ENCODE measurements at regions not wholly inside any gene's neighbourhood (a gene's known extent, or its start where the extent isn't known, plus 50 kb on each side); places are given as distances from the start of the nearest gene placed in this dataset.

DNA sequence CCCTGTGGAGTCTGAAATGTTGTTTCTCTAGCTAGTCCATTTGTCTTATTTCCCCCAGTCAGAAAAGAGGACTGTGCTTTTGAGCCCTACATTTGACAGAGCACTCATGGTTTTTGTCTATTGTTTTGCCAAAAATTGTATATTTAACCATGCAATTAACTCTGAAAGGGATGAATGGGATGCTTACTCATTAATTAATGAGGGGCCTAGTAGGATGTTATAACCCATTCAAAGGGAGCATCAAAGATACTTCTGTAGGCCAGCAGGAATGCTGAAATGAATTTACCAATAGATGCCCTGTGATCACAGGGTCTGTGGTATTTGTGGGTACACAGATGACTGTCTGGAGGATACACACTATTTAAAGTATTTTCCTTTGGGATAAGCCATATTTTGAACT, 147.7 kb downstream of the FCRL5 start:
- Histone ChIP-seq H3K27me3 (no peaks in the 10 kb centered on the region), H3K27ac (no peak overlapping the region), H3K36me3 (no peaks in the 10 kb centered on the region), H3K4me3 (no peak overlapping the region), H3K9me3 (no peaks in the 10 kb centered on the region), H3K4me1 (no peaks in the 10 kb centered on the region)
- DNase-seq (ENCODE audit: low spot score in 2 of 2), result no peak
- TF ChIP-seq POLR2AphosphoS5 (IDR thresholded peaks at IDR 0.05) (no peak), EP300 (IDR thresholded peaks at IDR 0.05) (no peak)

DNA sequence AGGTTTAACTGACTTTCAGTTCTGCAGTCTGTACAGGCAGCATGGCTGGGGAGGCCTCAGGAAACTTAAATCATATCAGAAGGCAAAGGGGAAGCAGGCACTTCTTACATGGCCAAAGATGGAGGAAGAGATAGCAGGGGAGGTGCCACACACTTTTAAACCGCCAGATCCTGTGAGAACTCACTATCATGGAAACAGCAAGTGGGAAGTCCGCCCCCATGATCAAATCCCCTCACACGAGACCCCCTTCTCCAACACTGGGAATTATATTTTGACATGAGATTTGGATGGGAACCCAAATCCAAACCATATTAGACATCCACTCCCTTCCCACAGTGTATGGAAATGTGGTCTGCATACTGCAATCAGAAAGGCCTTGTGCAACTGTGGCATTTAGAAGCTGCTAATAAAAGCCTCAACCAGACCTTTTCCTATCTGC, 148.2 kb downstream of the FCRL5 start:
- TF ChIP-seq, protein P1, sequence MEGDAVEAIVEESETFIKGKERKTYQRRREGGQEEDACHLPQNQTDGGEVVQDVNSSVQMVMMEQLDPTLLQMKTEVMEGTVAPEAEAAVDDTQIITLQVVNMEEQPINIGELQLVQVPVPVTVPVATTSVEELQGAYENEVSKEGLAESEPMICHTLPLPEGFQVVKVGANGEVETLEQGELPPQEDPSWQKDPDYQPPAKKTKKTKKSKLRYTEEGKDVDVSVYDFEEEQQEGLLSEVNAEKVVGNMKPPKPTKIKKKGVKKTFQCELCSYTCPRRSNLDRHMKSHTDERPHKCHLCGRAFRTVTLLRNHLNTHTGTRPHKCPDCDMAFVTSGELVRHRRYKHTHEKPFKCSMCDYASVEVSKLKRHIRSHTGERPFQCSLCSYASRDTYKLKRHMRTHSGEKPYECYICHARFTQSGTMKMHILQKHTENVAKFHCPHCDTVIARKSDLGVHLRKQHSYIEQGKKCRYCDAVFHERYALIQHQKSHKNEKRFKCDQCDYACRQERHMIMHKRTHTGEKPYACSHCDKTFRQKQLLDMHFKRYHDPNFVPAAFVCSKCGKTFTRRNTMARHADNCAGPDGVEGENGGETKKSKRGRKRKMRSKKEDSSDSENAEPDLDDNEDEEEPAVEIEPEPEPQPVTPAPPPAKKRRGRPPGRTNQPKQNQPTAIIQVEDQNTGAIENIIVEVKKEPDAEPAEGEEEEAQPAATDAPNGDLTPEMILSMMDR (IDR thresholded peaks at IDR 0.05), result no peak
- TF ChIP-seq POLR2AphosphoS5 (IDR thresholded peaks at IDR 0.05) (no peak), POLR2A (IDR thresholded peaks at IDR 0.05) (no peak), EP300 (IDR thresholded peaks at IDR 0.05) (no peak)
- 81% methylated on average over 3 of the region's 3 CpGs for WGBS
- DNase-seq (ENCODE audit: low spot score in 2 of 2), result no peak
- Histone ChIP-seq H3K36me3 (no peaks in the 10 kb centered on the region), H3K27me3 (no peaks in the 10 kb centered on the region), H3K9me3 (no peaks in the 10 kb centered on the region), H3K4me3 (no peak overlapping the region), H3K4me1 (no peaks in the 10 kb centered on the region), H3K27ac (no peak overlapping the region)

DNA sequence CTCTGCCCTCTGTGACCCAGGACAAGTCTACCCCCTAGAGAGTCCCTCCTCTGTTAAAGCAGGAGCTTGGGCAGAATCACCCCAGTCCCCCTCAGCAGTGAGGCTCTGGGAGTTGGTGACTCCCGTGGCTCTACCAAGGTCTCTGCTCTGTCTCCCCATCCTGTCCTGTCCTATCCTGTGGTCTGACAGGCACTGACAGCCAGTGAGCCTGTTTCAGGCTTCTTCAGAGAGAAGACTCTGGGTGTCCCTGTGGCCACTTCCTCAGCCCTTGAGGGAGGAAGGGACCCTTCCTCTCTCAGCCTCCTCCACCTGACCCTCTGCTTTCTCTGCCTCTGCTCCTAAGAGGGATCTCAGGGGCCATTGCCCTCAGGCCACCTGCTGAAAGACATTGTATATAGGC, 148.7 kb downstream of the FCRL5 start:
- Histone ChIP-seq H3K36me3 (no peaks in the 10 kb centered on the region), H3K4me3 (no peak overlapping the region), H3K27ac (no peak overlapping the region), H3K27me3 (no peaks in the 10 kb centered on the region), H3K4me1 (no peaks in the 10 kb centered on the region), H3K9me3 (no peaks in the 10 kb centered on the region)
- 56% methylated on average over 1 of the region's 1 CpG for whole genome bisulfite sequencing
- DNase-seq (ENCODE audit: low spot score in 2 of 2), result no peak
- TF ChIP-seq, protein P1 (IDR thresholded peaks at IDR 0.05), result no peak
- TF ChIP-seq POLR2A (IDR thresholded peaks at IDR 0.05), result no peak
- TF ChIP-seq EP300 (IDR thresholded peaks at IDR 0.05), result no peak
- no peak for TF ChIP-seq POLR2AphosphoS5 (IDR thresholded peaks at IDR 0.05)

DNA sequence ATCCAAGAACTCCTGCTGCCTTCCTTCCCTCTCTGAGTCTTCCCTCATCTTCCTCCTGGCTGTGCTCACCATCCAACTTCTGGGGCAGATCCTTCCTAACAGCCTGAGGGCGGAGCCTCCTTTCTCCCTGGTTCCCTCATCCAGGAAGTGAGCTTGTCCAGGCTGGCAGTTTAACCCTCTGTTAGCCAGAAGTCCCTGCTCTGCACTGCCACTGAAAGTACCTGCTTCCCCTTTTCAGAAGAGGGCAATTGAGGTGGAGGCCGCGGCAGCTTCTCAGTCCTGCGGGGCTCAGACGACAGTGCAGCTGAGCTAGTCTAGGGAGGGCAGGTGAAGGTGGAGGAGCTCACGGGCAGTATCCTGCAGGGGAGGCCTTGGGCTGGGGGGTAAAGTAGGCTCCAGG, 149.1 kb downstream of the FCRL5 start:
- Histone ChIP-seq H3K36me3 (no peaks in the 10 kb centered on the region), H3K4me1 (no peaks in the 10 kb centered on the region), H3K27ac (no peak overlapping the region), H3K27me3 (no peaks in the 10 kb centered on the region), H3K9me3 (no peaks in the 10 kb centered on the region), H3K4me3 (no peak overlapping the region)
- WGBS, result 38% methylated on average over 5 of the region's 6 CpGs
- DNase-seq (ENCODE audit: low spot score in 2 of 2), result no peak
- no peak for TF ChIP-seq EP300 (IDR thresholded peaks at IDR 0.05)
- TF ChIP-seq POLR2A (IDR thresholded peaks at IDR 0.05), result no peak
- TF ChIP-seq POLR2AphosphoS5 (IDR thresholded peaks at IDR 0.05), result no peak
- TF ChIP-seq, protein P1 (IDR thresholded peaks at IDR 0.05), result no peak

DNA sequence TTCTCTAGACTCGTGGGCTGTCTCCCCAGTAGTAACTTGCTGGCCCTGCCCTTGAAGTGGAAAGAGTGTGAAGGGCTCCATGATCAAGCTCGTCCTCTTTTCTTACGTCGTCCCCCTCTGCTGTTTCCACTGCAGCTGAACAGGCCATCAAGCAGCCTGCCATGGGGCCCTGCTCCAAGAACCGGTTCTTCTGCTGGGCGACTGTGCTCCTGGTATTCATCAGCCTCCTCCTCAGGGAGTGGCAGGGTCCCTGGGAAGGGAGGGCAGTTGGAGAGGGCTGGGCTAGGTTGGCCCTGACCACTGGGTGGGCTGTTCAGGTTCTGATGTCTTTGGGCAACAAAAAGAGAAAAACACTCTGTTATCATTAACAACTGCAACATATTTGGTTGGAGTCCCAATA, 151.5 kb downstream of the FCRL5 start:
- Histone ChIP-seq H3K4me1 (no peaks in the 10 kb centered on the region), H3K36me3 (no peaks in the 10 kb centered on the region), H3K4me3 (no peak overlapping the region), H3K9me3 (no peaks in the 10 kb centered on the region), H3K27ac (no peak overlapping the region), H3K27me3 (peaks cover 2% of the 10 kb centered on the region)
- no peak for TF ChIP-seq POLR2AphosphoS5 (IDR thresholded peaks at IDR 0.05)
- TF ChIP-seq, protein P1 (IDR thresholded peaks at IDR 0.05), result no peak
- no peak for TF ChIP-seq EP300 (IDR thresholded peaks at IDR 0.05)
- no peak for TF ChIP-seq POLR2A (IDR thresholded peaks at IDR 0.05)
- 39% methylated on average over 6 of the region's 6 CpGs for WGBS
- DNase-seq (ENCODE audit: low spot score in 2 of 2), result no peak

DNA sequence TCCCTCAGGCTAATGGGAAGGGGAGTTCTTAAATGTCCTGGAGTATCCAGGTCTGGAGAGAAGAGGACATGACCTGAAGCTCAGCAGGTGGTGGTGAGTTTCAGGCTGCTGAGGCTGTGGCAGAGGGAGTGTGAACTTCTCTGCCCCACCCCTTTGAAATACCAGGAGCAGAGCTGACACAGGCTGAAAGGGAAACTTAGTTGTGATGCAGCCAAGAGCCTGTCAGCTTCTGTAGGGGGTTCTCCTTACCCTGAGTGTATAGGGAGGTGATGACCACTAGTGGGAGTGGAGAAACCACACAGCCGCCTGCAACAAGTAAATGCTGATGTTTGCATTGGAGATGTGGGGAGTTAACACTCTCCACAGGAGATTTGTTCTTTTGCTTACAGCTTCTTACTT, 152.3 kb downstream of the FCRL5 start:
- Histone ChIP-seq H3K9me3 (no peaks in the 10 kb centered on the region), H3K36me3 (no peaks in the 10 kb centered on the region), H3K4me1 (no peaks in the 10 kb centered on the region), H3K27ac (no peak overlapping the region), H3K27me3 (peaks cover 4% of the 10 kb centered on the region), H3K4me3 (no peak overlapping the region)
- DNase-seq (ENCODE audit: low spot score in 2 of 2), result no peak
- WGBS, result 62% methylated on average over 1 of the region's 1 CpG
- TF ChIP-seq EP300 (IDR thresholded peaks at IDR 0.05) (no peak), POLR2AphosphoS5 (IDR thresholded peaks at IDR 0.05) (no peak), POLR2A (IDR thresholded peaks at IDR 0.05) (no peak)
- TF ChIP-seq, protein P1 (IDR thresholded peaks at IDR 0.05), result no peak
